Small intestine (tissue), 7 donors: ENCODE measurements at regions not wholly inside any gene's neighbourhood (a gene's known extent, or its start where the extent isn't known, plus 50 kb on each side); places are given as distances from the start of the nearest gene placed in this dataset.

Source experiments
- DNase-seq, 2 donors: peaks; one replicate each; pipeline versions ENCODE4 v3.0.0 to v3.0.0-alpha.2; 2013
- FAIRE-seq: peaks from 2 replicates; lab custom pipeline; 2012; peaks lifted over from hg19 to GRCh38; lab: Jason Lieb, UNC
- H3K27ac ChIP-seq, 3 donors: one replicate each; pipeline ENCODE4 v1.5.1; 2013; ENCODE audit warnings: low read length in 2 of 3, mild to moderate bottlenecking in 2 of 3, control low read depth in 1 of 3, inconsistent platforms in 1 of 3, low read depth in 1 of 3, moderate library complexity in 1 of 3
- H3K27me3 ChIP-seq, 3 donors: one replicate each; pipeline ENCODE4 v1.6.1; 2013; ENCODE audit warnings: low read length in 3 of 3, inconsistent platforms in 1 of 3; ENCODE audit not compliant: control insufficient read depth in 3 of 3, insufficient read depth in 3 of 3
- H3K36me3 ChIP-seq, 3 donors: one replicate each; pipeline ENCODE4 v1.6.1; 2013; ENCODE audit warnings: low read length in 3 of 3, inconsistent platforms in 1 of 3, low read depth in 1 of 3, mild to moderate bottlenecking in 1 of 3, moderate library complexity in 1 of 3; ENCODE audit not compliant: control insufficient read depth in 3 of 3, insufficient read depth in 2 of 3
- H3K4me1 ChIP-seq, 3 donors: one replicate each; pipeline ENCODE4 v1.6.1; 2013; ENCODE audit warnings: low read length in 2 of 3, inconsistent platforms in 1 of 3, low read depth in 1 of 3, mild to moderate bottlenecking in 1 of 3, moderate library complexity in 1 of 3; ENCODE audit not compliant: control insufficient read depth in 3 of 3, insufficient read depth in 2 of 3
- H3K4me3 ChIP-seq, 3 donors: one replicate each; pipeline ENCODE4 v1.5.1; 2013; ENCODE audit warnings: low read length in 3 of 3, control low read depth in 1 of 3, inconsistent platforms in 1 of 3, low read depth in 1 of 3, mild to moderate bottlenecking in 1 of 3, moderate library complexity in 1 of 3
- H3K9me3 ChIP-seq, 2 donors: one replicate each; pipeline ENCODE4 v1.6.1; 2013; ENCODE audit warnings: low read depth in 1 of 2, low read length in 1 of 2; ENCODE audit not compliant: control insufficient read depth in 2 of 2, insufficient read depth in 1 of 2
- WGBS, 3 donors: extraction: QIAGEN DNeasy Blood & Tissue Kit; methylation state at CpG; one replicate each; pipeline ENCODE4 v1.1.7; 2013; 5-methylcytosine and 5-hydroxymethylcytosine counted together
- donor health status: healthy with polysubstance abuse.
- donor health status: control.
- donor health status: control.
- donor health status: Bipolar disorder and iron deficiency.
- donor health status: healthy.

GRCh38 chr1:214935258-214935657, 147.3 kb upstream of the KCNK2 start:
- Histone ChIP-seq H3K27ac (no peak overlapping the region), H3K9me3 (no peaks in the 10 kb centered on the region), H3K27me3 (no peaks in the 10 kb centered on the region), H3K36me3 (no peaks in the 10 kb centered on the region), H3K4me1 (no peaks in the 10 kb centered on the region), H3K4me3 (no peak overlapping the region)
- WGBS, 3 donors, result 20 to 45% (median 36%) methylated on average over 1 of the region's 1 CpG
- DNase-seq, result no peak
- FAIRE-seq, result no peak

GRCh38 chr1:214939180-214939579, 143.4 kb upstream of the KCNK2 start:
- DNase-seq (no peak), FAIRE-seq (no peak)
- Histone ChIP-seq H3K9me3 (no peaks in the 10 kb centered on the region), H3K4me1 (no peaks in the 10 kb centered on the region), H3K27me3 (no peaks in the 10 kb centered on the region), H3K4me3 (no peak overlapping the region), H3K36me3 (no peaks in the 10 kb centered on the region), H3K27ac (no peak overlapping the region)

- DNase-seq (no peak), FAIRE-seq (no peak)
- Histone ChIP-seq H3K27ac (no peak overlapping the region), H3K27me3 (no peaks in the 10 kb centered on the region), H3K4me3 (no peak overlapping the region), H3K9me3 (no peaks in the 10 kb centered on the region), H3K4me1 (no peaks in the 10 kb centered on the region), H3K36me3 (no peaks in the 10 kb centered on the region)
Observed at GRCh38 chr1:214941061-214941460, 141.5 kb upstream of the KCNK2 start.

GRCh38 chr1:214943054-214943453, 139.5 kb upstream of the KCNK2 start:
- Histone ChIP-seq H3K4me1 (no peaks in the 10 kb centered on the region), H3K9me3 (no peaks in the 10 kb centered on the region), H3K27ac (no peak overlapping the region), H3K27me3 (no peaks in the 10 kb centered on the region), H3K4me3 (no peak overlapping the region), H3K36me3 (no peaks in the 10 kb centered on the region)
- 66 to 75% (median 69%) methylated on average over 3 of the region's 3 CpGs for WGBS, 3 donors
- DNase-seq, result no peak
- FAIRE-seq, result no peak

- DNase-seq (no peak), FAIRE-seq (no peak)
- Histone ChIP-seq H3K9me3 (no peaks in the 10 kb centered on the region), H3K27me3 (no peaks in the 10 kb centered on the region), H3K4me1 (no peaks in the 10 kb centered on the region), H3K36me3 (no peaks in the 10 kb centered on the region), H3K27ac (no peak overlapping the region), H3K4me3 (no peak overlapping the region)
- 52 to 57% (median 55%) methylated on average over 1 of the region's 1 CpG for WGBS, 3 donors
Observed at GRCh38 chr1:214946615-214947014, 135.9 kb upstream of the KCNK2 start.

- H3K4me3 ChIP-seq, result no peak overlapping the region
- FAIRE-seq (no peak), DNase-seq (no peak)
- H3K27ac ChIP-seq, result no peak overlapping the region
- no peaks in the 10 kb centered on the region for H3K4me1 ChIP-seq
- WGBS, 3 donors, result 62 to 71% (median 66%) methylated on average over 7 of the region's 7 CpGs
- H3K9me3 ChIP-seq, result no peaks in the 10 kb centered on the region
- no peaks in the 10 kb centered on the region for H3K27me3 ChIP-seq
- no peaks in the 10 kb centered on the region for H3K36me3 ChIP-seq
Observed at GRCh38 chr1:214952648-214953047, 129.9 kb upstream of the KCNK2 start.

GRCh38 chr1:214953901-214954616, 128.5 kb upstream of the KCNK2 start:
- no peak for FAIRE-seq

GRCh38 chr1:214954617-214954949, 128.0 kb upstream of the KCNK2 start:
- no peaks in the 10 kb centered on the region for H3K36me3 ChIP-seq
- DNase-seq (no peak), FAIRE-seq (no peak)
- H3K27ac ChIP-seq, result no peak overlapping the region
- no peaks in the 10 kb centered on the region for H3K4me1 ChIP-seq
- H3K4me3 ChIP-seq, result no peak overlapping the region
- H3K27me3 ChIP-seq, result no peaks in the 10 kb centered on the region
- H3K9me3 ChIP-seq, result no peaks in the 10 kb centered on the region

More at GRCh38 chr1:214953901-214954616, 128.5 kb upstream of the KCNK2 start:
- WGBS, 3 donors, result 80 to 96% (median 90%) methylated on average over 1 of the region's 1 CpG
- Histone ChIP-seq H3K27me3 (no peaks in the 10 kb centered on the region), H3K4me1 (no peaks in the 10 kb centered on the region), H3K36me3 (no peaks in the 10 kb centered on the region), H3K4me3 (no peak overlapping the region), H3K27ac (no peak overlapping the region), H3K9me3 (no peaks in the 10 kb centered on the region)
- DNase-seq, result no peak
